Testis (tissue), 2 donors: ENCODE measurements at regions not wholly inside any gene's neighbourhood (a gene's known extent, or its start where the extent isn't known, plus 50 kb on each side); places are given as distances from the start of the nearest gene placed in this dataset.

Source experiments
- POLR2A ChIP-seq: fragments of 450-650 bp; IDR thresholded peaks from one replicate; pipeline ENCODE4 v1.6.1; 2017; ENCODE audit warnings: antibody characterized with exemption, mild to moderate bottlenecking, moderate library complexity
- TF ChIP-seq, protein P1 (sequence below), 3 experiments: fragments of 450-650 bp in 2 of 3; fragments of 200-600 bp in 1 of 3; sonication (generic) in 1 of 3; IDR thresholded peaks; one replicate each; pipeline ENCODE4 v1.5.1; 2016 to 2019; ENCODE audit warnings: antibody characterized with exemption in 3 of 3, mild to moderate bottlenecking in 2 of 3, moderate library complexity in 1 of 3

GRCh38 chr18:2223849-2224248, 347.5 kb downstream of the METTL4 start:
- no peak for TF ChIP-seq POLR2A
- TF ChIP-seq, protein P1, sequence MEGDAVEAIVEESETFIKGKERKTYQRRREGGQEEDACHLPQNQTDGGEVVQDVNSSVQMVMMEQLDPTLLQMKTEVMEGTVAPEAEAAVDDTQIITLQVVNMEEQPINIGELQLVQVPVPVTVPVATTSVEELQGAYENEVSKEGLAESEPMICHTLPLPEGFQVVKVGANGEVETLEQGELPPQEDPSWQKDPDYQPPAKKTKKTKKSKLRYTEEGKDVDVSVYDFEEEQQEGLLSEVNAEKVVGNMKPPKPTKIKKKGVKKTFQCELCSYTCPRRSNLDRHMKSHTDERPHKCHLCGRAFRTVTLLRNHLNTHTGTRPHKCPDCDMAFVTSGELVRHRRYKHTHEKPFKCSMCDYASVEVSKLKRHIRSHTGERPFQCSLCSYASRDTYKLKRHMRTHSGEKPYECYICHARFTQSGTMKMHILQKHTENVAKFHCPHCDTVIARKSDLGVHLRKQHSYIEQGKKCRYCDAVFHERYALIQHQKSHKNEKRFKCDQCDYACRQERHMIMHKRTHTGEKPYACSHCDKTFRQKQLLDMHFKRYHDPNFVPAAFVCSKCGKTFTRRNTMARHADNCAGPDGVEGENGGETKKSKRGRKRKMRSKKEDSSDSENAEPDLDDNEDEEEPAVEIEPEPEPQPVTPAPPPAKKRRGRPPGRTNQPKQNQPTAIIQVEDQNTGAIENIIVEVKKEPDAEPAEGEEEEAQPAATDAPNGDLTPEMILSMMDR (IDR thresholded peaks at IDR 0.05): peak; percentile 20 to 47 (median 40)
